NCI-H2227 treated with DMSO at 0.1 percent for 48 hours (cell line): ENCODE measurements at regions not wholly inside any gene's neighbourhood (a gene's known extent, or its start where the extent isn't known, plus 50 kb on each side); places are given as distances from the start of the nearest gene placed in this dataset.

ENCODE experiments used
- DNase-seq: peaks from one replicate; lab custom pipeline; 2025; lab: John Stamatoyannopoulos, UW

DNA sequence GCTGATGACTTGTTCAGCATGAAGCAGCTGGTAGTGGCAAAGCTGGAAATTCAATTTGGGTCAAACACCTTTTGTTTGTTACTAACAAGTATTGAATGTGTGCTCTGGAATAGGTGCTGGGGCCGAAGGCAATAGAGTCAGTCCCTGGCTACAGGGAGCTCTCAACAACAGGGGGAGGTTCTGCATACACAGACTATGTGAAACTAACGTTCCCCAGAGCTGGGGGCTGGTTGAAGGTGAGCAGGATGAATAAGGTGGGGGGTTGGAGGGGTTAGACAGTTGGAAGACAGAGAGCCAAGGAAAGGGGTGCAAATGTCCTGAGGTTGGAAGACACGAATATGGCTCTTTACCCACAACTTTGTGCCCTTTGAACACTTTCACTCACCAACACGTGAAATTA, 84.1 kb upstream of the PLPP4 start:
- DNase-seq: no peak

DNA sequence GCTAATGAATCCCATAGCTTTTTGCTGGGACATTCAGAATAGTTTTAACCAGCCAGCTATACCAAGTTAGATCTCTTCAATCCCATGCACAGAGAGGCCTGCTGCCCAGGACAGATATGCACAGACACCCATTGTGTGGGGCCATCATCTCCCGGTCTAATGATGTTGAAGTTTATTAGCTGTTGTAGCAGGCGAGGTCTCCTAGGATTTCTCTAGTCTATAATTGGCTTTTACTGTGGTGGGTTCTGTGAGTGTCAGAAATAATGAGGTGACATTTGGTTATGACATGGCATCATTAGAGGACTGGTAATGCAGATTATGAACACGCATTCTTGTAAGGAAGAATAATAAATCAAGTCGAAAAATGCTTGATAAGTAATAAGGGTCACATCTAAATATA, 81.4 kb upstream of the PLPP4 start:
- no peak for DNase-seq

DNA sequence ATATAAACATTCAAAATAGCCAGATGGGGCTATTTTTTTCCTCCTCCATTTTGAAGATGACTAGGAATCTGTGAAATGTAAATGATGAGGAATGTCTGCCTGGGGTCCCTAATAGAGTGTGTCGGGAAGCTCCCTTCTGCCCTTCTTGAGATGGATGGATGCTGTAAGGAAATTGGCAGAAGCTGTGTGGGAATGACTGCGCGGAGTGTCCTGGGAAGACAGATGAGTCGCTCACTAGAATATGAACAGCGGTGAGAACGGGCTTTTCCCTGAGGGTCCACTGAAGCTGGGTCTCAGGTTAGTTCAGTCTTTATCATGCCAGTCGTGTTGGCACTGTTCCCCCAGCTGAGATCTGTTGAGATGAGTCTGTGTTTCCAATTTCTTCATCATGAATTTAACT, 75.1 kb upstream of the PLPP4 start:
- DNase-seq: no peak

DNA sequence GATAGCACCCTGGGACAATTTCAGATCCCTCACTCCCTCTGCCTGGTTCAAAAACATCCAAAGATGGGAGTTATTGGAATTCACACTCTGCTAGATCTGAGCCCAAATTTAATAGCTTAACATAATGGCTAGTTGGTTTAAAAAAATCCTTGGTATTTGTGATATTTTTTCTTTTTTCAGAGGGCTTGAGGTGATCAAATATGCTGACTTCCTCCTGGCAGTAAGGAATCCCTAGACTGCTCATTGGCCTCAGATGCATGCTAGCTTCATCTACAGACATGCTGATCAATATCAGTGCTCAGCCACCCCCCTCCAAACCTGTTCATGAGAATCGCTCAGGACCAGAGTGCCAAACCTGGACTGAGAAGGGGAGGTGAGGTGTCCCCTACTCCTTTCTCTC, 74.7 kb upstream of the PLPP4 start:
- DNase-seq: no peak

DNA sequence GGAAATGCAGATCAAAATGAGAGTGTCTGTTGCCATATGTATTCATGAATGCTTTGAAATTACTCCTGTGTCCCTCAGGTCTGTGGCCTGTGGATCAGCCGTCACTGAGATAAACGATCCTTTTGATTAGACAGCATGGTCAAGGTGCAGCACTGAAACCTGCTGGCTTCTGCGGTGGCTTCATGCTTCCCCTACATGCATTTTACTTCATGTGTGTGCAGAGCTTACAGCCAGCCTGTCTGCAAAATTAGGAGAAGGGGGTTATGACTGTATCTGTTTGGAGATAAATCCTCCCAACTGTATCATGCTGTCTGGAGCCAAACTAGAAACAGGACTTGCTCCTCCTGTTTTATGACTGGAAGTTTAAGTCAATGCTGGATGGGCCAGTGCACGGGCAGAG, 71.0 kb upstream of the PLPP4 start:
- DNase-seq: no peak

DNA sequence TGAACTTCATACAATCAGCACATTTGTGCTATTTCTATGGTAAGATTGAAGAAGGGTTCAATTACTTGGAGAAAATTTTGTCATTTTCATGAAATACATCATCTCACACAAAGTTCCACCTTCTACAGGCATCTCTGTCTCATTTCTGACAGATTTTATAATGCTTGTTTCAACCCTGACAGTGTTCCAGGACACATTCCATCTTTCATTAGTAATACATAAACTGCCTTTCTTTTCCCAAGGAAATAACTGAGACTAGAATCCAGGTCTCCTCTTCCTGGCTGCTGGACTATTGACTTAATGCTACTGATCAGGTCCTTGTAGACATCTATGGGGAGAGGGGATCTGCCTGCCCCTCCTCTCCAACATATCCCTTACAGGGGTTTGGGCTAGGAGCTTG, 70.1 kb upstream of the PLPP4 start:
- DNase-seq: no peak

DNA sequence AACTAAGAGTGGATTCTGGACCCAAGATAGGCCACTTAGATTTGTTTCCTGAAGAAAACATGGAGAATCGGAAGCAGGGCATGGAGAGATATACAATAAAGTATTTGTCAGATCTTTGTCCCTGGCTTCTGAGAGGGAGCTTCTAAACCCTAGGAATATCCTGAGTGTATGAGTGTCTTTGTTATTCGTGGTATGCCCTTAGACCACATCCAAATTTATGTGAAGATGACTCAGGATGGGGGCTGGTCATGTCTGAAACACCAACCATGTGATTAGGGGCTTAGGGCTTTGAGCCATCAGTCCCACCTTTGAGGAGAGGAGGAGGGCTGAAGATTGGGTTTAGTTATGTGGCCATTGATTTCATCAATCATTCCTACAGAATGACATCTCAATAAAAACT, 69.7 kb upstream of the PLPP4 start:
- DNase-seq: no peak

DNA sequence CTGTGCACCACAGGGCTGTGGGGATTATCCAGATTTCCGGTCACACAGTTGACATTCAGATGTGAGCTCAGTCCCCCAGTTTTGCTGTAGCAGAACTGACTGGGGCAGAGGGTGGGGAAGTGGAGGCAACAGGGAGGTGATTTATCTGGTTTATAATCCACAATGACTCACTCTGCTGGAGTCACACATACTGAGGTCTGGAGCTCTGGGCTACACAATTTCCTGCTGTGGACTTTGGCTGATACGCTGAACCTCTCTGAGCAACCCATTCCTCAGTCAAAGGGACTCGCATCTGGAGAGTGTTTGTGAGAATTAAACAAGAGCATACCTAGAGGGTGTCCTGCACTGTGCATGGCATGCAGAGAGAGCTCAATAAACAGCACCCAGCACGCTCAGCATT, 64.8 kb upstream of the PLPP4 start:
- DNase-seq: no peak

DNA sequence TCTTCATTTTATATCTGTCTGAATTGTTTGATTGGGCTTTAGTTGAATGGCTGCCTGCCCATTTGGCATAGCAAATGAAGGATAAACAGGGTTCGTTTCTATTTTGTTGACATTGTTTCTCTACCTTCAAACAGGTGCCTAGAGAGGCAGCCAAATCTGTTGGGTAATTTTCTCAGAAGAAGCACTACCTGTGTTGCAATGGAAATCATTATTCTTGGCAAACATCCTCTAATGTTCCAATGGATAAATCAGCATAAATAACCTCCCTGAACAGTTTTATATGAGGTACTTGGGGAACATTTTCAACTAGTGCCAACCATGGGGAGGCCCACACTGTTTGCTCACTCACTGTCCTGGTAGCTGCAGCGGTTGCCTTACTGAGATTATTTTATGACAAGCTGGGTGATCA, 64.4 kb upstream of the PLPP4 start:
- DNase-seq: no peak

DNA sequence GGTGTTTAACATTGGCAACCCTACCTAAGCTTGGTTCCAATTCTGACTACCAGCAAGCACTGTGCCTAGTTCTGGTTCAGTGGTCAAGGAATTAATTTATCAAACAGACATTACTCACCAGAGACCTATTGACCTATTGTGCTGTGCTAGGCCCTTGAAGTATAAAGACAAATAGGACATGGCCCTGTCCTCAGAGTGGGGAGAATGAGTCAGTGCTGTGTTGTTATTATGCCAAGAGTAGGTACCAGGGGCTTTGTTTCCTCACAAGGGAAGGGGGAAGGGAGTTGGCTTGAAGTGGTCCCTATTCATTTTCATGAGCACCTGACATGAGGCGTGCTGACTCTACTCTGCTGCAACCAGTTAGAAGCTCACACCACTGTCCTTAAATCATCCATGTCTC, 62.6 kb upstream of the PLPP4 start:
- DNase-seq: no peak

DNA sequence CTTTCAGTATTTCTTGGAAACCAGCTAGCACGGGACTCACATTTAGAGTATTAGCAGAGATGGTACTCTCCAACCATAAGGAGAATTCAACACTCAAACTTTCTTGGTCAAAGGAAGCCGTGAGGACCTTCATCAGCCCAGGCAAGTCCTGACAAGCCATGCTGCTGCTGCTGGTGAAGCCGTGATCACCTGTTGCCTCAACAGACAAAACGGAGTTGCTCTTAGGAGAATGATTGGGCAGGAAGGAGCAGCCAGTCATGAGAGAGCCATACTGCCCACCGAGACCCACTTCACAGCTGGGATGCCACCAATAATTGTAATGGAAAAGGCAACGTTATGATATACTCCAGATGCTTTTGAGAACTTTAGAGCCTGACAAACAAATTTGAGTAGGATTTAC, 60.8 kb upstream of the PLPP4 start:
- no peak for DNase-seq

DNA sequence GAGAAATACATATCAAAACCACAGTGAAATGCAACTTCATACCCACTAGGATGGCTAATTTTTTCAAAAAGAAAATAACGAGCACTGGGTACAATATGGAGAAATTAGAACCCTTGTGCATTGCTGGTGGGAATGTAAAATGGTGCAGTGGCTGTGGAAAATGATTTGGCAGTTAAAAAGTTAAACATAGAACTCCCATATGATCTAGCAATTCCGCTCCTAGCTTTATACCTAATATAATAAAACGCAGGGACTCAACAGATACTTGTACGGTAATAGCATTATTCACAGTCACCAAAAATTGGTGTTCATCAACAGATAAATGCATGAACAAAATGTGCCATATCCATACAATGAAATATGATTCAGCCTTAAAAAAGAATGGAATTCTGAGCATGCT, 58.8 kb upstream of the PLPP4 start:
- DNase-seq: no peak

DNA sequence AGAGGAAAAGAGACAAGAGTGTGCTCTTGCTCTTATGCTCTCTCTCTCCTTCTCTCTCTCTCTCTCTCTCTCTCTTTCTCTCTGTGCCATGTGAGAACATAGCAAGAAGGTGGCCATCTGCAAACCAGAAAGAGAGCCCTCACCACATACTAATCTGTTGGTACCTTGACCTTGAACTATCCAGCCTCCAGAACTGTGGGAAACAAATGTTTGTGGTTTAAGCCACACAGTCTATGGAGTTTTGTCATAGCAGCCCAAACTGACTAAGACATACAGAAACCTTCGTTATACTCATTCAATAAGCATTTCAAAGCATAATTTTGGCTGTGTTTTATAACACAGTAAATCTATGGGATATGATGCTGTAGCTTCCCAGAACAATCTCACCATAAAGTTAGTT, 56.4 kb upstream of the PLPP4 start:
- no peak for DNase-seq

DNA sequence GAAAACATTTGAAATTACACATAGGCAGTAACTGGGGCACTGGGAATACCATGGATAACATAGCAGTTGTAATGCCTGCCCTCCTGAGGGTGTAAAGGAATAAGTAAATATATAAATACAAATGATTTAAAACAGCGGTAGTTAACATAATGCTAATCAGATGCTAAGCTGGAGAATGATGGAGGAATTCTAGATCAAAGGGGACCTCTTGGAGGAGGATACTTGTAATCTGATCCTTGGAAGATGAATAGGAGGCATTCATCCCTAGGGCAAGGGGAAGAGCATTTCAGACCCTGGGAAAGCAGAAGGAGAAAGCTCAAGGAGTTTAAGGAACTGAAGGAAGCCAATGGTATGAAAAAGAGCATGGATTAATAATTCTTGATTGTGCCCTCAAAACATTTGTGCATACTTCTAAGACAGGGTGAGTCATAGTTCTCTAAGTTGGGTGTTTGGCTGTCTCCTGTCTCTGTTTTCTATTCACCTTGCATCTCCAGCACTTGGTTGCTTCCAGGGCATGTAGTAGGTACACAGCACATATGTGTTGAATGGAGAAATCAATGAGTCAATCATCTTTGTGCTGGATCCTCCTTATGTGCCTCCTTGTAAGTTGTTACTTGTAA, 54.8 kb upstream of the PLPP4 start:
- no peak for DNase-seq

DNA sequence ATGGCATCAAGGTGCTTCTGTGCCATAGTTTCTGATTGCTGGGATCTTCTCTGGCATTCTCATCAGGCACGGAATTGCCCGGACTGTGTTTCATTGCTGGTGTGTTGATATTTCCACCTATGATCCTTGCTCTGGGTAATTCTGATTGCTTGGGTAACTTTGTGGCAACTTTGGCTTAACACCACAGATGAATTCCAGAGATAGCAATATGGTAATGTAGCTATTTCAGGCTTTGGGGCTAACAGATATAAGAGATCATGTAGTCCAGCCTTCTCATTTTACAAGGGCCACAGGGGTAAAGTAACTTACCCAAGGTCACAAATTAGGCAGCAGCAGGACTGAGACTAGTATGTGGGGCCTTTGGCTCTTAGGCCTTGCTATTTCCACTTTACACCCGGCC, 53.9 kb upstream of the PLPP4 start:
- no peak for DNase-seq

DNA sequence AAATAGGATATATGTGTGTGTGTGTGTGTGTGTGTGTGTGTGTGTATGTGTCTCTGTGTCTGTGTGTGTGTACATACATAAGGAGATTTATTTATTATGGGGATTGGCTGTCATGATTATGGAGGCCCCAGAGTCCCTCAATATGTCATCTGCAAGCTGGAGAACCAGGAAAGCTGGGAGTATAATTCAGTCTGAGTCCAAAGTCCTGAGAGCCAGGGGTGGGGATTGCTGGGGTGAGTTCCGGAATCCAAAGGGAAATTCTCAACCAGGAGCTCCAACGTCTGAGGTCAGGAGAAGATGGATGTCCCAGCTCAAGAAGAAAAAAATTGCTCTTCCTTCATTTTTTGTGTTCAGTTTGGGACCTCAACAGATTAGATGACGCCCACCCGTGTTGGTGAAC, 50.7 kb upstream of the PLPP4 start:
- DNase-seq: no peak
